HG02970 (cell line): ENCODE measurements at regions not wholly inside any gene's neighbourhood (a gene's known extent, or its start where the extent isn't known, plus 50 kb on each side); places are given as distances from the start of the nearest gene placed in this dataset.
A peak's percentile ranks its signal among the peaks of the same experiment; 100 is the strongest.

ENCODE experiments used
- ATAC-seq: cut with Tn5 transposase; IDR thresholded peaks from one replicate; pipeline ENCODE4 v1.9.1; 2021; ENCODE audit warnings: mild to moderate bottlenecking, moderate library complexity, moderate number of reproducible peaks; ENCODE audit not compliant: unreplicated experiment, low FRiP score

DNA sequence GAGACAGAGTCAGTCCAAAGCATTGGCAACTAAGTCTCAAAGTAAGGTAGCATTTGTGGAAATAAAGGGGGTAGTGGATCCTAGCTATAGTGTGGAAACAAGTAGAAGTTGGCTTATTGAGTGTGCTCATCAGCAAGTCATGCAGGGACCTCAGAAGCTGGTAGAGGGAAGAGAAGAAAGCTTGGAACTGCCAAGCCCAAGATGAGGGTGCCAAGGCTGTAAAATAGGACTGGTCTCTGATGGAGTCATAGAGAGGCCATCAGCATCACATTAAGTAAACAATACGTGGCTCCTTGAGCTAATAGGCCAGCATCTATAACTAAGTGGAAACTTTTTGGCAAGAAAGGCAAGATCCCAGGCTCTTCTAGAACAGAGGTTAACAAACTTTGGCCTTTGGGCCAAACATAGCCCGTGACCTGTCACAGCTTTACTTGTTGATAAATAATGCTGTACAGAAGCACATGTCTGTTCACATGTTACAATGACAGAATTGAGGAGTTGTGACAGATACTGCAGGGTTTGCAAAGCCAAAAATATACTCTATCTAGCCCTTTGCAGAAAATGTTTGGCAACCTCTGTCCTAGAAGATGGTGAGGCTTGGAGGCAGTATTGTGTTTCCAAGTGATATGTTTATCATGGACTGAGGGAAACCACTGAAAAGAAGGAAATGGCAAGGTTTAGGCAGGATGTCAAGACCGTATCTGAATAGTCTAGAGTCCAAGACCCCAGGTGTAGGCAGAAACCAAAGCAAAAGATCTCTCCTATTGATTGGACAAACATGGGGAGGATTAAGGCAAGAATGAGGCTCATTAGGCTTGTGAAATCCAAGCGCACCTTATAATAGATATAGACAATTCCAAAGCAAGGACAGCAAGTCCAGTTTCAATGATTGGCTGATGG, 62.5 kb upstream of the CD44 start:
- no peak for ATAC-seq

- ATAC-seq = peak; percentile 37
Measured at GRCh38 chr11:35077709-35078469, 61.1 kb upstream of the CD44 start.

DNA sequence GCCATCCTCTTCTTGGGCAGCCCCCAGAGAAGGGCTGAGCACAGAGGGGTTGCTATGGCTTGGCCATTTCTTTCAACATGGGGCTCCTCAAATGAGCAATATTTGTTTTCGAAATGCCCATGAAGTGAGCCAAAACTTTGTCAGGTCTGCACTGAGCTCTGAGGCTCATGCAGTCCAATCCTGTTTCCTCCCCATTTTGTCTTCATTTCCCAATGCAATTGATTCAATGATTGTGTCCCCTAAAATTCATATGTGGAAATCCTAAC, 60.6 kb upstream of the CD44 start:
- no peak for ATAC-seq

- ATAC-seq = no peak
Measured at GRCh38 chr11:35079611-35080010, 59.4 kb upstream of the CD44 start.

GRCh38 chr11:35082321-35083180, 56.4 kb upstream of the CD44 start:
- peak; percentile 59 for ATAC-seq

DNA sequence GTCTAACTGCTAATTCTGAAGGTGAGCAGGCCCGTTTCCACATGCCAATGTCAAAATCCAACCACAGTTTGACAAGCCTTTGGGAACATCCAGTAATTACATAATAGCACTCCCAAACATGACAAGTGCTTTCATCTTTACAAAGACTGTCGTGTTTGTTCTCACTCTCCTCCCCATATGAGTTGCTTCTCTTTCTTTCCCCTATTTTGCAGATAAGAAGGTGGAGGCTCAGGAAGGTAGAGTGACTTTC, 55.9 kb upstream of the CD44 start:
- ATAC-seq = no peak

DNA sequence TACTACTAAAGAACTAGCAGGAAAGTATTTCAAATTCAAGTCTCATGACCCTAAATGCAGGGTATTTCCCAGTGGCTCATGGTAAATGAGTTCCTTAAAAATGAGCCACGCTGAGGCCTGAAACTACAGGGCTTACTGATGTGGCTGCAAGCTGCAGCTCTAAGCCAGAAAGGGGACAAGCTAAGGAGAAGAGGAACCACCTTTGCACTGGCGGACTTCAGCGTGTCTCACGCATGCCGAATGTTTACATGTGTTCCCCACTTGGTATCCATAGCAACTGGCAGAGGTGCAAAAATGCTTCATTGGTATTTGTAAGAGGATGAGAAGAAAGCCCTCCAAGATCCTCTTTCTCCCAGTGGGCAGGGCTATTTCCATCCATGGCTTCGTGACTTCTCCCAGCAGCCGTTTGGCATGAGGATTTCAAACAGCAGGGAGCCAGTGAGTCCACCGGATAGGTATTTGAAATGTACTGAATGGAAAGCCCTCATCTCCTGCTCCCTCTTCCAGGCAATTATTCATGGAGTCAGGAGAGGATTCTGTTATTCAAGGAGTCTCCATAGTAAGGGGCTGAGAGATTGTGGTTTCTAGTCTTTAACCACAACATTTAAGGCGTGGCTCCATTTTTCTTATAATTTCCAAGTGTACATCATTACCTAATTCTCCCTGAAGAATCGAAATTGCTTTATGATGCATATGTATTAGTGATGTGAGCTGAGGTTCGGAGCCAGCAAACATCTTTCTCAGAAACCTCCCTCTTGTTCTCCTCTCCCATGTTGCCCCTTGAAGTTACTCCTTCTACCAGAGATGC, 55.3 kb upstream of the CD44 start:
- peak; percentile 72 for ATAC-seq

DNA sequence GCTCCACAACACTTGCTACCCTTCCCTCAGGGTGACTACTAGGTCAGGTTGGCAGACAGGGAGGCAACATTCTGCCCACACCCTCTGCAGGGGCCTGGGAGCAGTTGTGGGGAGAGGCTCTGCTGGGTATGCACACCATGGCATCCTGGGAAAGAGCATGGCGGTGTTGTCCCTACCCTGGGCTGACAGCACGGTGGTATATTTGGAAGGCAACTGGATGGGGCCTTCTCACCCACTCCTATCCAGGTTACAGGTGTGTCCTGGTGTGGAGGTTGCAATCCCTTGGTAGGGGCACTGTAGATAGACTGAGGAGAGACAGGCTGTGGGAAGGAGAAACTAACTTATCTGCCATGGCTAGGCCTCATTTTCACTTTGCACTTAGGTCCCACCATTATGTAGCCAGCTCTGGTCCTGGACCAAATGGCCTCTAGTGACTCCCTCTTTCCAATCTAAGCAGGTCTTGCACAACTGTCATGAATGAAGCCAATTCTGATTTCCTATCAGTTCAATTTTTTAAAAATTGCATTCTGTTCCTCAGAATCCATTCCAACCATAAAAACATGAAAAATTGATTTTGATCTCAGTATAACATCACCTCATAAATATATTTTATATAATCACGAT, 54.0 kb upstream of the CD44 start:
- no peak for ATAC-seq

DNA sequence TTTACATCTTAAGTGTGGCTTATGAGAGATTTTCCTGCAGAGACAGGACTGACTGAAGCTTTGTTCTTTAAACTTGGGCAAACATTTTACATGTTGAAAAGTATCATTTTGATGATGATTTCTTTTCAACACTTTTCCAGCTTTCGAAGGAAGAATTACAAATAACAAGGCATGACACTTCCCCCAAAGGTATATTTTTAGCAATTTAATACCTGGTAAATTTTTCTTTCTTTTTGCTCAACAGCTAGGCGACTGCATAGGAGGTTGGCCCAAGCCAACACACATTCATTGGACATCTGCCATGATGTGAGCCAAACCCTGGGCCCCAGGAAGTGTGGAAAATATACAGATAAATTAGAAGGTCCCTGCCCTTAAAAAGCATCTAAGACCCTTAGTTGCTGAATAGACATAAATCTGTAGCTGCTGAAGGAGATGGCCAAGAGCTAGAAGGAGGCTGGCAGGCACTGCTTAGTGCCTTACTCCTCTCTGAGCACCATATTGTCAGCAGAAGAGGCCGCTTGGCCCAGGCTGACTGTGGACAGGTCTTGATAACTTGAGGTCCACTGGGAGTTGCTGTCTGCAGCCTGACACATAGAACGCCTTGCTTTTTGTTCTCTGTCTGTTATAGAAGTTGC, 53.3 kb upstream of the CD44 start:
- ATAC-seq = no peak

GRCh38 chr11:35087648-35088047, 51.3 kb upstream of the CD44 start:
- ATAC-seq = no peak

DNA sequence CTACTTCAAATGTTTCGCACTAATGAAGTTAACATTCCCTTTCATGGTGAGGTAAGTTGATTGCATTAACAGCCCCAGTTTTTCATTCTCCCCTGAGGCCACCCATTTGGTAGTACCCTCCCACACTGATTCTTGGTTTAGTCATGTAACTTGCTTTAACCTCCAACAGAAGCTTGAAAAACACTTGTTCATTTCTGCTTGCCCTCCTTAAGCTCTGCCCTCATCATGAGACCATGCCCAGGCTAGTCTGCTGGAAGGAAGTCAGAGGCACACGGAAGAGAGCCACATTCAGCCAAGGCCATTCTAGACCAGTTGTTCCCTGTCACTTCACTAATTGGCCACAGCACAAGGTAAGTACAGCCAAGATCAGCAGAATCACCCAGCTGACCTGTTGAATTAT, 50.7 kb upstream of the CD44 start:
- no peak for ATAC-seq

DNA sequence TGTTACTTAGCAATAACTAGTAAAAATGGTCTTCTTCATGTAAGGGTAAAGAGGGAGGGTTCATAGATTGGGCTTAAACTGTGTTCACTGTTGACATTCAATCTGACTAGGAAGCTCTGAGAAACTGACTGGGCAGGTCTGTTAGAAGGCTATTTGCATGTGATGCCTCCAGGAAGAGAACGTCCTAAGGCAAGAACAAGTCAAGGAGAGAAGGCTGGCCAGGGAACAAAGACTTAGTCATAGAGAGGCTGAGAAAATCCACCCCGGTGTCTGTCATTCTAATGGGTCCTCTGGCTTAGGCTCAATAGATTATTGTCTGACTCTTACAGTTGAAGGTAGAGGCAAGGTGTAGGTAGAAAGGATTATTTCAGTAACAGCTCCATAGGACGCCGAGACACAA, 50.3 kb upstream of the CD44 start:
- ATAC-seq = no peak
